H1 (cell line): ENCODE measurements at regions not wholly inside any gene's neighbourhood (a gene's known extent, or its start where the extent isn't known, plus 50 kb on each side); places are given as distances from the start of the nearest gene placed in this dataset.
A peak's percentile ranks its signal among the peaks of the same experiment; 100 is the strongest.

ENCODE experiments used
- CTCF ChIA-PET: fragments of 300-600 bp; sonication (Branson Sonifier 250); formaldehyde crosslinking; loops from one replicate; lab custom pipeline; 2021; ENCODE audit not compliant: partially characterized antibody; lab: Charles Lee
- POLR2A ChIA-PET: fragments of 300-600 bp; sonication (Branson Sonifier 250); formaldehyde crosslinking; loops from one replicate; lab custom pipeline; 2021; ENCODE audit warnings: inconsistent platforms; ENCODE audit not compliant: partially characterized antibody; lab: Charles Lee
- DNase-seq, 2 experiments: peaks; one replicate each; pipeline versions ENCODE4 v3.0.0 to v3.0.0-alpha.2; 2010 to 2022; ENCODE audit warnings: low spot score in 2 of 2, low read depth in 1 of 2, mixed read lengths in 1 of 2
- FAIRE-seq: peaks from 2 replicates; lab custom pipeline; 2011; peaks lifted over from hg19 to GRCh38; lab: Jason Lieb, UNC
- H2AFZ ChIP-seq: 2 replicates; pipeline ENCODE4 v1.8.1; 2012; ENCODE audit warnings: low read length, inconsistent platforms
- H2AK5ac ChIP-seq: 2 replicates; pipeline ENCODE4 v1.6.1; 2013; ENCODE audit warnings: low read depth, low read length
- H2BK120ac ChIP-seq: replicated peaks from 2 replicates; pipeline ENCODE3; 2013; ENCODE audit warnings: low read depth, low read length, inconsistent platforms
- H2BK12ac ChIP-seq: 2 replicates; pipeline ENCODE4 v1.6.1; 2013; ENCODE audit warnings: low read depth, low read length
- H2BK15ac ChIP-seq: 2 replicates; pipeline ENCODE4 v1.6.1; 2013; ENCODE audit warnings: low read length
- H2BK20ac ChIP-seq: 2 replicates; pipeline ENCODE4 v1.6.1; 2013; ENCODE audit warnings: low read length
- H2BK5ac ChIP-seq: 2 replicates; pipeline ENCODE4 v1.6.1; 2013; ENCODE audit warnings: low read depth, low read length
- H3K14ac ChIP-seq: 2 replicates; pipeline ENCODE4 v1.6.1; 2013; ENCODE audit warnings: inconsistent platforms; ENCODE audit not compliant: insufficient read length
- H3K18ac ChIP-seq: 2 replicates; pipeline ENCODE4 v1.6.1; 2013; ENCODE audit warnings: low read length; ENCODE audit errors: extremely low read depth
- H3K23ac ChIP-seq: 2 replicates; pipeline ENCODE4 v1.6.1; 2013; ENCODE audit warnings: inconsistent platforms; ENCODE audit not compliant: insufficient read length
- H3K23me2 ChIP-seq: 2 replicates; pipeline ENCODE4 v1.6.1; 2013; ENCODE audit warnings: low read depth, low read length
- H3K27ac ChIP-seq: 2 replicates; pipeline ENCODE4 v1.6.1; 2011; ENCODE audit warnings: low read depth, low read length, inconsistent platforms
- H3K27me3 ChIP-seq, 4 experiments: replicated peaks in 1 of 4; 1 replicate in 1 of 4; 2 replicates in 3 of 4; pipeline versions ENCODE4 v1.6.1 to v1.8.1; 2011 to 2013; ENCODE audit warnings: low read length in 3 of 4, mild to moderate bottlenecking in 3 of 4, inconsistent platforms in 2 of 4, mixed read lengths in 2 of 4, moderate library complexity in 1 of 4; ENCODE audit not compliant: control insufficient read depth in 3 of 4, insufficient read depth in 3 of 4; ENCODE audit errors: extremely low read depth in 1 of 4
- H3K36me3 ChIP-seq, 4 experiments: 2 replicates each; pipeline versions ENCODE4 v1.6.1 to v1.8.1; 2011 to 2013; ENCODE audit warnings: mild to moderate bottlenecking in 4 of 4, low read length in 3 of 4, moderate library complexity in 2 of 4, control low read depth in 1 of 4, inconsistent platforms in 1 of 4; ENCODE audit not compliant: insufficient read depth in 4 of 4, control insufficient read depth in 2 of 4
- H3K4ac ChIP-seq: replicated peaks from 2 replicates; pipeline ENCODE3; 2013; ENCODE audit warnings: low read length, low read depth, mixed read lengths, inconsistent platforms; ENCODE audit not compliant: insufficient read length
- H3K4me1 ChIP-seq, 4 experiments: replicated peaks in 1 of 4; 1 replicate in 1 of 4; 2 replicates in 3 of 4; pipeline versions ENCODE4 v1.6.1 to v1.8.1; 2011 to 2013; ENCODE audit warnings: low read length in 3 of 4, inconsistent platforms in 2 of 4, mixed read lengths in 1 of 4; ENCODE audit not compliant: insufficient read depth in 4 of 4, control insufficient read depth in 3 of 4
- H3K4me2 ChIP-seq, 2 experiments: 2 replicates each; pipeline versions ENCODE4 v1.6.1 to v1.8.1; 2011 to 2013; ENCODE audit warnings: low read depth in 2 of 2, low read length in 2 of 2, control low read depth in 1 of 2, inconsistent platforms in 1 of 2, mild to moderate bottlenecking in 1 of 2; ENCODE audit not compliant: insufficient read depth in 1 of 2
- H3K4me3 ChIP-seq, 4 experiments: fragments of 200-600, 300-600 bp in 1 of 4; sonication (generic), shearing (Covaris generic), sonication (Bioruptor Twin) in 1 of 4; 2 replicates each; pipeline versions ENCODE4 v1.5.1 to v1.8.1; 2011 to 2016; ENCODE audit warnings: low read length in 4 of 4, low read depth in 3 of 4, control low read depth in 2 of 4, inconsistent platforms in 2 of 4, mild to moderate bottlenecking in 2 of 4, mixed read lengths in 1 of 4, moderate library complexity in 1 of 4; ENCODE audit not compliant: insufficient read depth in 2 of 4; ENCODE audit errors: extremely low read depth in 1 of 4
- H3K56ac ChIP-seq: replicated peaks from 2 replicates; pipeline ENCODE3; 2013; ENCODE audit warnings: low read depth, mild to moderate bottlenecking, mixed read lengths, low read length, inconsistent platforms; ENCODE audit not compliant: insufficient read length
- H3K79me1 ChIP-seq: 2 replicates; pipeline ENCODE4 v1.6.1; 2013; ENCODE audit warnings: low read depth, low read length, control low read depth
- H3K79me2 ChIP-seq, 2 experiments: 2 replicates each; pipeline versions ENCODE4 v1.6.1 to v1.8.1; 2012 to 2013; ENCODE audit warnings: low read length in 2 of 2, mild to moderate bottlenecking in 2 of 2, inconsistent platforms in 1 of 2; ENCODE audit not compliant: insufficient read depth in 2 of 2, control insufficient read depth in 1 of 2
- H3K9ac ChIP-seq, 4 experiments: replicated peaks in 1 of 4; 1 replicate in 1 of 4; 2 replicates in 3 of 4; pipeline versions ENCODE4 v1.6.1 to v1.8.1; 2011 to 2013; ENCODE audit warnings: low read depth in 3 of 4, low read length in 3 of 4, control low read depth in 2 of 4, mild to moderate bottlenecking in 2 of 4, moderate library complexity in 2 of 4, inconsistent platforms in 1 of 4; ENCODE audit errors: extremely low read depth in 1 of 4
- H3K9me3 ChIP-seq, 2 experiments: 2 replicates each; pipeline versions ENCODE4 v1.6.1 to v1.8.1; 2012 to 2013; ENCODE audit warnings: mild to moderate bottlenecking in 2 of 2, moderate library complexity in 2 of 2, control low read depth in 1 of 2, inconsistent platforms in 1 of 2, low read depth in 1 of 2, low read length in 1 of 2, mixed read lengths in 1 of 2; ENCODE audit not compliant: insufficient read depth in 2 of 2
- H4K20me1 ChIP-seq, 2 experiments: replicated peaks in 1 of 2; 2 replicates each; pipeline versions ENCODE3 to v1.8.1; 2011 to 2013; ENCODE audit warnings: inconsistent platforms in 2 of 2, low read length in 2 of 2, mild to moderate bottlenecking in 1 of 2; ENCODE audit not compliant: insufficient read depth in 2 of 2, control insufficient read depth in 1 of 2
- H4K5ac ChIP-seq: 2 replicates; pipeline ENCODE4 v1.6.1; 2013; ENCODE audit warnings: low read length, low read depth, mixed read lengths, inconsistent platforms; ENCODE audit not compliant: insufficient read length
- H4K8ac ChIP-seq: 2 replicates; pipeline ENCODE4 v1.8.0; 2013; ENCODE audit warnings: mild to moderate bottlenecking, moderate library complexity, low read length, inconsistent platforms; ENCODE audit not compliant: insufficient read depth; ENCODE audit errors: extremely low read depth
- H4K91ac ChIP-seq: replicated peaks from 2 replicates; pipeline ENCODE3; 2013; ENCODE audit warnings: low read length, mixed read lengths, inconsistent platforms; ENCODE audit not compliant: insufficient read length
- ATF3 ChIP-seq: IDR thresholded peaks from 2 replicates; pipeline ENCODE4 v1.6.1; 2011; ENCODE audit warnings: low read depth, mild to moderate bottlenecking, low read length; ENCODE audit not compliant: insufficient read depth
- CEBPB ChIP-seq: IDR thresholded peaks from 2 replicates; pipeline ENCODE4 v1.6.1; 2012; ENCODE audit warnings: low read depth, low read length
- EGR1 ChIP-seq: IDR thresholded peaks from 2 replicates; pipeline ENCODE4 v1.6.1; 2011; ENCODE audit warnings: low read depth, low read length, borderline replicate concordance
- JUN ChIP-seq: IDR thresholded peaks from 2 replicates; pipeline ENCODE4 v1.6.1; 2011; ENCODE audit warnings: low read depth, mild to moderate bottlenecking, improper control_type of control experiment, low read length
- JUND ChIP-seq: IDR thresholded peaks from 2 replicates; pipeline ENCODE4 v1.6.1; 2011; ENCODE audit warnings: mild to moderate bottlenecking, improper control_type of control experiment, low read length
- SP2 ChIP-seq: IDR thresholded peaks from 2 replicates; pipeline ENCODE4 v1.6.1; 2012; ENCODE audit warnings: mild to moderate bottlenecking, low read length, inconsistent platforms
- SP4 ChIP-seq: IDR thresholded peaks from 2 replicates; pipeline ENCODE4 v1.6.1; 2012; ENCODE audit warnings: low read length, inconsistent platforms
- TEAD4 ChIP-seq: IDR thresholded peaks from 2 replicates; pipeline ENCODE4 v1.6.1; 2012; ENCODE audit warnings: low read depth, low read length, inconsistent platforms, mixed read lengths
- WGBS, 2 experiments: shearing (Covaris generic) in 1 of 2; methylation state at CpG; one replicate each; pipeline versions ENCODE4 v1.1.6 to v1.1.7; 2013 to 2015; ENCODE audit warnings: low lambda C conversion rate in 2 of 2, mixed read lengths in 2 of 2, inconsistent platforms in 1 of 2, low coverage in 1 of 2, missing lambda C conversion rate in 1 of 2; ENCODE audit not compliant: insufficient replicate concordance in 2 of 2, insufficient coverage in 1 of 2, insufficient read length in 1 of 2; ENCODE audit errors: extremely low coverage in 1 of 2, missing lambda C conversion rate in 1 of 2; 5-methylcytosine and 5-hydroxymethylcytosine counted together

GRCh38 chr12:97639702-97640101, 177.1 kb downstream of the RMST start:
- H4K20me1 ChIP-seq: no peaks in the 10 kb centered on the region

More at GRCh38 chr12:97639702-97640101, 177.1 kb downstream of the RMST start:
- H3K9ac ChIP-seq: no peak overlapping the region
- no peak overlapping the region for H4K5ac ChIP-seq
- CTCF ChIA-PET: no interaction called here
- no peak overlapping the region for H2BK15ac ChIP-seq
- H3K27me3 ChIP-seq: no peaks in the 10 kb centered on the region
- H3K4me1 ChIP-seq: no peaks in the 10 kb centered on the region
- TF ChIP-seq TEAD4 (no peak), JUN (0 out of 2 replicates have a peak, but pooled peaks have one; percentile 34), CEBPB (no peak), ATF3 (no peak), EGR1 (no peak), JUND (peak; percentile 85), SP2 (no peak), SP4 (no peak)
- no peaks in the 10 kb centered on the region for H3K79me2 ChIP-seq
- no peak overlapping the region for H4K91ac ChIP-seq
- H3K14ac ChIP-seq: no peak overlapping the region
- no peaks in the 10 kb centered on the region for H3K36me3 ChIP-seq
- no peak overlapping the region for H2AFZ ChIP-seq
- 92% methylated on average over 1 of the region's 1 CpG; no CpG with 5 or more reads in 1 of the 2 experiments for WGBS, 2 experiments
- H2BK20ac ChIP-seq: no peak overlapping the region
- H3K56ac ChIP-seq: no peak overlapping the region
- no peak overlapping the region for H3K4me2 ChIP-seq
- DNase-seq: no peak
- H3K23ac ChIP-seq: no peak overlapping the region
- H3K27ac ChIP-seq: no peak overlapping the region
- no peak for FAIRE-seq
- H3K9me3 ChIP-seq: no peaks in the 10 kb centered on the region
- H3K18ac ChIP-seq: no peak overlapping the region
- no peak overlapping the region for H2BK5ac ChIP-seq
- H4K8ac ChIP-seq: no peak overlapping the region
- POLR2A ChIA-PET: no interaction called here
- no peak overlapping the region for H3K4me3 ChIP-seq
- no peak overlapping the region for H2AK5ac ChIP-seq
- no peak overlapping the region for H2BK12ac ChIP-seq
- H3K79me1 ChIP-seq: no peaks in the 10 kb centered on the region
- peak overlapping the region; percentile 5 for H3K4ac ChIP-seq
- H2BK120ac ChIP-seq: no peak overlapping the region
- peaks cover 5% of the 10 kb centered on the region; the same call in 1 of the 2 replicates for H3K23me2 ChIP-seq
